ENCODE measurements at regions not wholly inside any gene's neighbourhood (a gene's known extent, or its start where the extent isn't known, plus 50 kb on each side); places are given as distances from the start of the nearest gene placed in this dataset.

- TF ChIP-seq JUNB (IDR thresholded peaks at IDR 0.05), result no peak
- TF ChIP-seq PML (IDR thresholded peaks at IDR 0.05; ENCODE audit: low read length), result no peak
- TF ChIP-seq EZH2 (IDR thresholded peaks at IDR 0.05; ENCODE audit: borderline replicate concordance, control insufficient read depth, low read depth, low read length), result no peak
Measured at GRCh38 chr12:89879766-89880165, 171.1 kb upstream of the ATP2B1 start (continued).

- ChIA-PET CTCF (interaction anchor here (0.7 to 1.6 kb wide), 4 partner anchors 15 to 211 kb away, joined by 3 read pairs; no protein-coding TSS in a partner anchor), POLR2A (no interaction called here), RAD21 (ENCODE audit: unreplicated experiment) (interaction anchor here (0.9 to 4.3 kb wide), 7 partner anchors 15 to 81 kb away, joined by 3 to 35 read pairs (median 3); no protein-coding TSS in a partner anchor), SMC1A (ENCODE audit: uncharacterized antibody, unreplicated experiment) (interaction anchor here (0.7 to 4.7 kb wide), 11 partner anchors 13 to 131 kb away, joined by 3 to 49 read pairs (median 4); no protein-coding TSS in a partner anchor)
- H3K9me3 ChIP-seq (replicated peaks; ENCODE audit: control insufficient read depth, insufficient read depth, low read length), result no peaks in the 10 kb centered on the region
- ATAC-seq (0 out of 3 replicates have a peak, but pooled peaks have one; percentile 7), DNase-seq (ENCODE audit: low read depth, low spot score) (no peak), FAIRE-seq (no peak)
- peak overlapping the region; percentile 38 for H3K9ac ChIP-seq (ENCODE audit: control insufficient read depth, insufficient read depth, low read length)
- intact Hi-C loops (cut with micrococcal nuclease; ENCODE audit: unreplicated experiment), result no loop called here
- 0 out of 2 replicates have a peak, but pooled peaks have one; percentile 12 for TF ChIP-seq MTA2 (IDR thresholded peaks at IDR 0.05; ENCODE audit: low read depth)
- TF ChIP-seq RUNX3 (IDR thresholded peaks at IDR 0.05; ENCODE audit: low read length), result peak; percentile 59; the same call in 1 of the 2 replicates
- TF ChIP-seq CEBPB (IDR thresholded peaks at IDR 0.05; ENCODE audit: borderline replicate concordance in 1 of 2, low read depth in 2 of 2, low read length in 2 of 2), result no peak
- H3K27ac ChIP-seq (ENCODE audit: control insufficient read depth, insufficient read depth), result peak overlapping the region; percentile 99
- no peaks in the 10 kb centered on the region for H4K20me1 ChIP-seq (ENCODE audit: control insufficient read depth, insufficient read depth)
- no peaks in the 10 kb centered on the region for H3K36me3 ChIP-seq (ENCODE audit: control insufficient read depth in 2 of 2, insufficient read depth in 2 of 2, low read length in 1 of 2)
- in situ Hi-C loops (cut with MboI), result no loop called here
- H3K79me2 ChIP-seq (ENCODE audit: control insufficient read depth, insufficient read depth, low read length), result no peaks in the 10 kb centered on the region
- no TSS peak for BruUV-seq (replicated peaks)
- peak overlapping the region; percentile 41; the same call in 1 of the 2 replicates for H3K4me3 ChIP-seq
- H2AFZ ChIP-seq (ENCODE audit: control insufficient read depth, low read depth, low read length), result peak overlapping the region; percentile 65
- WGBS (ENCODE audit: insufficient coverage, insufficient replicate concordance, low lambda C conversion rate, missing lambda C conversion rate), result 0% methylated on average over 2 of the region's 2 CpGs
- H3K4me2 ChIP-seq (ENCODE audit: control insufficient read depth, insufficient read depth), result peak overlapping the region; percentile 94
- peaks cover 40% of the 10 kb centered on the region for H3K4me1 ChIP-seq (ENCODE audit: control insufficient read depth, insufficient read depth, low read length)
- no peaks in the 10 kb centered on the region for H3K27me3 ChIP-seq (replicated peaks in 1 of 2; ENCODE audit: control insufficient read depth in 2 of 2, insufficient read depth in 2 of 2, low read length in 1 of 2)
Measured at GRCh38 chr12:89878950-89879349, 170.3 kb upstream of the ATP2B1 start.

- 62% methylated on average over 6 of the region's 6 CpGs for WGBS (ENCODE audit: insufficient coverage, insufficient replicate concordance, low lambda C conversion rate, missing lambda C conversion rate)
- Histone ChIP-seq H3K79me2 (ENCODE audit: control insufficient read depth, insufficient read depth, low read length) (no peaks in the 10 kb centered on the region), H2AFZ (ENCODE audit: control insufficient read depth, low read depth, low read length) (peak overlapping the region; percentile 65), H3K27me3 (replicated peaks in 1 of 2; ENCODE audit: control insufficient read depth in 2 of 2, insufficient read depth in 2 of 2, low read length in 1 of 2) (no peaks in the 10 kb centered on the region), H3K4me1 (ENCODE audit: control insufficient read depth, insufficient read depth, low read length) (peaks cover 43% of the 10 kb centered on the region), H3K27ac (ENCODE audit: control insufficient read depth, insufficient read depth) (peak overlapping the region; percentile 99), H3K36me3 (ENCODE audit: control insufficient read depth in 2 of 2, insufficient read depth in 2 of 2, low read length in 1 of 2) (no peaks in the 10 kb centered on the region), H3K4me3 (no peak overlapping the region), H4K20me1 (ENCODE audit: control insufficient read depth, insufficient read depth) (no peaks in the 10 kb centered on the region), H3K9me3 (replicated peaks; ENCODE audit: control insufficient read depth, insufficient read depth, low read length) (no peaks in the 10 kb centered on the region), H3K9ac (ENCODE audit: control insufficient read depth, insufficient read depth, low read length) (no peak overlapping the region), H3K4me2 (ENCODE audit: control insufficient read depth, insufficient read depth) (peak overlapping the region; percentile 94)
- ATAC-seq (no peak), DNase-seq (ENCODE audit: low read depth, low spot score) (no peak), FAIRE-seq (no peak)
- ChIA-PET POLR2A (no interaction called here), CTCF (no interaction called here), RAD21 (ENCODE audit: unreplicated experiment) (interaction anchor here (1.0 kb wide), 2 partner anchors 44 to 70 kb away, joined by 3 read pairs; no protein-coding TSS in a partner anchor), SMC1A (ENCODE audit: uncharacterized antibody, unreplicated experiment) (interaction anchor here (1.0 to 2.9 kb wide), 5 partner anchors 12 to 132 kb away, joined by 3 to 26 read pairs (median 5); no protein-coding TSS in a partner anchor)
- no TSS peak for BruUV-seq (replicated peaks)
- in situ Hi-C loops (cut with MboI) (no loop called here), intact Hi-C loops (cut with micrococcal nuclease; ENCODE audit: unreplicated experiment) (no loop called here)
- peak; percentile 16; the same call in 1 of the 2 replicates for TF ChIP-seq NFIC (IDR thresholded peaks at IDR 0.05; ENCODE audit: low read depth, low read length)
- no peak for TF ChIP-seq TCF12 (IDR thresholded peaks at IDR 0.05; ENCODE audit: low read depth, low read length)
Measured at GRCh38 chr12:89878327-89878726, 169.7 kb upstream of the ATP2B1 start.

All from GM12878 (cell line).